ENCODE measurements at regions not wholly inside any gene's neighbourhood (a gene's known extent, or its start where the extent isn't known, plus 50 kb on each side); places are given as distances from the start of the nearest gene placed in this dataset.

DNA sequence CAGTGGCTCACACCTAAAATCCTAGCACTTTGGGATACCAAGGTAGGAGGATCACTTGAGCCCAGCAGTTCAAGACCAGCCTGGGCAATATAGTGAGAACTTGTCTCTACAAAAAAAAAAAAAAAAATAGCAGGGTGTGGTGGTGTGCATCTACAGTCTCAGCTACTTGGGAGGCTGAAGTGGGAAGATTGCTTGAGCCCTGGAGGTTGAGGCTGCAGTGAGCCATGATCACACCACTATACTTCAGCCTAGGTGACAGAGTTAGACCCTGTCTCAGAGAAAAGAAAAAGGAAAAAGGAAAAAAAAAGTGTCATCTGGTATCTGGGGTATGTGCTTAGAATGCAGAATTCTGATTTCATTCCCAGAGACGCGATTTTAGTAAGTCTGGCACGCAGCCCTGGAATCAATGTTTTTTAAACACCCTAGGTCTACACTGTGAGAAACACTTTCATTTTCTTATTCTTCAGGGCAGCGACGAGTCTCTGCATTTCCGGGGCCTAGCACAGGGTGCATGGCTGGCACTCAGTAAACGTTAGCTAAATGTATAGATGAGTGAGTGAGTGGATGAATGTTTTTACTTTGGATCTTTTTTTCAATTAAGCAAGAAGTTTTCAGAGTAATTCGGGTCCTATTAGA lies 243.8 kb upstream of the PWP1 start:
- no peak for ATAC-seq

DNA sequence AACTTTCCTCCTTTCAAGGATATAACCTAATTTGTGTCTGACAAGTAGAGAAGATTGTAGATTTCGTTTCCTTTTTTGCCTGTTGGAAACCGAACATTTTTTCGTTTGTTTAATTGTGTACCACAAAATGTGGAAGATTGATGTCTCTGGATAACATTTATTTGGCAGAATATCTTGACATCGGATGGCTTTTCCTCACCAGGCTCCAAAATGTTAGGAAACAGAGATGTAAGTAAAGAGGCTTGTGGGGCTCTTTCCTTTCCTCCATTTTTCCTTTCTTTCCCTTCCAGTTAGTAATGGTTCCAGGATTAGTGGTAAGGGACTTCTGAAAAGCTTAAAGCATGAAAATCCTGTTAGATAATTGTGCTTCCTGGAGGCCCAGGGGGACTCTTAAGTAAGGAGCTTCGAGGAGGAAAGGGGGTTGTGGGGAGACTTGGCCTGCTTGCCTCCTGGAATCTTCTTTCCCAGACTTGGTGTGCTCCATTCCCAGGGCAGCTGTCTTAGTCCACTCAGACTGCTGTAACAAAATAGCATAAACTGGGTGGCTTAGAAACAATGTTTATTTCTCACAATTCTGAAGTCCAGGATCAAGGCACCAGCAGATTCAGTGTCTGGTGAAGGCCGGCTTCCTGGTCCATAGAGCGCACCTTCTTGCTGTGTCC lies 243.1 kb upstream of the PWP1 start:
- ATAC-seq = no peak
- TF ChIP-seq ZNF8 (CRISPR knock-in tag; IDR thresholded peaks at IDR 0.05) = no peak
- TF ChIP-seq ZNF565 (CRISPR knock-in tag; conservative IDR thresholded peaks at IDR 0.05; ENCODE audit: low read depth) = no peak
- TF ChIP-seq TOX (CRISPR knock-in tag; IDR thresholded peaks at IDR 0.05; ENCODE audit: borderline replicate concordance) = no peak
- TF ChIP-seq ZFP30 (CRISPR knock-in tag; IDR thresholded peaks at IDR 0.05) = no peak
- TF ChIP-seq ESRRG (CRISPR knock-in tag; IDR thresholded peaks at IDR 0.05) = no peak
- no peak for TF ChIP-seq RARB (CRISPR knock-in tag; IDR thresholded peaks at IDR 0.05)
- TF ChIP-seq, protein P1, sequence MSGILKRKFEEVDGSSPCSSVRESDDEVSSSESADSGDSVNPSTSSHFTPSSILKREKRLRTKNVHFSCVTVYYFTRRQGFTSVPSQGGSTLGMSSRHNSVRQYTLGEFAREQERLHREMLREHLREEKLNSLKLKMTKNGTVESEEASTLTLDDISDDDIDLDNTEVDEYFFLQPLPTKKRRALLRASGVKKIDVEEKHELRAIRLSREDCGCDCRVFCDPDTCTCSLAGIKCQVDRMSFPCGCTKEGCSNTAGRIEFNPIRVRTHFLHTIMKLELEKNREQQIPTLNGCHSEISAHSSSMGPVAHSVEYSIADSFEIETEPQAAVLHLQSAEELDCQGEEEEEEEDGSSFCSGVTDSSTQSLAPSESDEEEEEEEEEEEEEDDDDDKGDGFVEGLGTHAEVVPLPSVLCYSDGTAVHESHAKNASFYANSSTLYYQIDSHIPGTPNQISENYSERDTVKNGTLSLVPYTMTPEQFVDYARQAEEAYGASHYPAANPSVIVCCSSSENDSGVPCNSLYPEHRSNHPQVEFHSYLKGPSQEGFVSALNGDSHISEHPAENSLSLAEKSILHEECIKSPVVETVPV (CRISPR knock-in tag; IDR thresholded peaks at IDR 0.05) = no peak
- no peak for TF ChIP-seq OSR1 (CRISPR knock-in tag; IDR thresholded peaks at IDR 0.05)
- TF ChIP-seq SNAI2 (CRISPR knock-in tag; IDR thresholded peaks at IDR 0.05) = no peak
- no peak for TF ChIP-seq ZFP3 (CRISPR knock-in tag; IDR thresholded peaks at IDR 0.05)
- TF ChIP-seq, protein P2, sequence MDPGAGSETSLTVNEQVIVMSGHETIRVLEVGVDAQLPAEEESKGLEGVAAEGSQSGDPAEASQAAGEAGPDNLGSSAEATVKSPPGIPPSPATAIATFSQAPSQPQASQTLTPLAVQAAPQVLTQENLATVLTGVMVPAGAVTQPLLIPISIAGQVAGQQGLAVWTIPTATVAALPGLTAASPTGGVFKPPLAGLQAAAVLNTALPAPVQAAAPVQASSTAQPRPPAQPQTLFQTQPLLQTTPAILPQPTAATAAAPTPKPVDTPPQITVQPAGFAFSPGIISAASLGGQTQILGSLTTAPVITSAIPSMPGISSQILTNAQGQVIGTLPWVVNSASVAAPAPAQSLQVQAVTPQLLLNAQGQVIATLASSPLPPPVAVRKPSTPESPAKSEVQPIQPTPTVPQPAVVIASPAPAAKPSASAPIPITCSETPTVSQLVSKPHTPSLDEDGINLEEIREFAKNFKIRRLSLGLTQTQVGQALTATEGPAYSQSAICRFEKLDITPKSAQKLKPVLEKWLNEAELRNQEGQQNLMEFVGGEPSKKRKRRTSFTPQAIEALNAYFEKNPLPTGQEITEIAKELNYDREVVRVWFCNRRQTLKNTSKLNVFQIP (CRISPR knock-in tag; IDR thresholded peaks at IDR 0.05; ENCODE audit: borderline replicate concordance, low read depth) = no peak
- TF ChIP-seq, protein P3, sequence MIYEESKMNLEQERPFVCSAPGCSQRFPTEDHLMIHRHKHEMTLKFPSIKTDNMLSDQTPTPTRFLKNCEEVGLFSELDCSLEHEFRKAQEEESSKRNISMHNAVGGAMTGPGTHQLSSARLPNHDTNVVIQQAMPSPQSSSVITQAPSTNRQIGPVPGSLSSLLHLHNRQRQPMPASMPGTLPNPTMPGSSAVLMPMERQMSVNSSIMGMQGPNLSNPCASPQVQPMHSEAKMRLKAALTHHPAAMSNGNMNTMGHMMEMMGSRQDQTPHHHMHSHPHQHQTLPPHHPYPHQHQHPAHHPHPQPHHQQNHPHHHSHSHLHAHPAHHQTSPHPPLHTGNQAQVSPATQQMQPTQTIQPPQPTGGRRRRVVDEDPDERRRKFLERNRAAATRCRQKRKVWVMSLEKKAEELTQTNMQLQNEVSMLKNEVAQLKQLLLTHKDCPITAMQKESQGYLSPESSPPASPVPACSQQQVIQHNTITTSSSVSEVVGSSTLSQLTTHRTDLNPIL (CRISPR knock-in tag; IDR thresholded peaks at IDR 0.05; ENCODE audit: low read depth) = no peak

More for the DNA sequence above, 243.8 kb upstream of the PWP1 start:
- no peak for TF ChIP-seq PPARA (CRISPR knock-in tag; IDR thresholded peaks at IDR 0.05; ENCODE audit: borderline replicate concordance)
- no peak for TF ChIP-seq RARB (CRISPR knock-in tag; IDR thresholded peaks at IDR 0.05)
- TF ChIP-seq OSR1 (CRISPR knock-in tag; IDR thresholded peaks at IDR 0.05) = no peak
- TF ChIP-seq, protein P4, sequence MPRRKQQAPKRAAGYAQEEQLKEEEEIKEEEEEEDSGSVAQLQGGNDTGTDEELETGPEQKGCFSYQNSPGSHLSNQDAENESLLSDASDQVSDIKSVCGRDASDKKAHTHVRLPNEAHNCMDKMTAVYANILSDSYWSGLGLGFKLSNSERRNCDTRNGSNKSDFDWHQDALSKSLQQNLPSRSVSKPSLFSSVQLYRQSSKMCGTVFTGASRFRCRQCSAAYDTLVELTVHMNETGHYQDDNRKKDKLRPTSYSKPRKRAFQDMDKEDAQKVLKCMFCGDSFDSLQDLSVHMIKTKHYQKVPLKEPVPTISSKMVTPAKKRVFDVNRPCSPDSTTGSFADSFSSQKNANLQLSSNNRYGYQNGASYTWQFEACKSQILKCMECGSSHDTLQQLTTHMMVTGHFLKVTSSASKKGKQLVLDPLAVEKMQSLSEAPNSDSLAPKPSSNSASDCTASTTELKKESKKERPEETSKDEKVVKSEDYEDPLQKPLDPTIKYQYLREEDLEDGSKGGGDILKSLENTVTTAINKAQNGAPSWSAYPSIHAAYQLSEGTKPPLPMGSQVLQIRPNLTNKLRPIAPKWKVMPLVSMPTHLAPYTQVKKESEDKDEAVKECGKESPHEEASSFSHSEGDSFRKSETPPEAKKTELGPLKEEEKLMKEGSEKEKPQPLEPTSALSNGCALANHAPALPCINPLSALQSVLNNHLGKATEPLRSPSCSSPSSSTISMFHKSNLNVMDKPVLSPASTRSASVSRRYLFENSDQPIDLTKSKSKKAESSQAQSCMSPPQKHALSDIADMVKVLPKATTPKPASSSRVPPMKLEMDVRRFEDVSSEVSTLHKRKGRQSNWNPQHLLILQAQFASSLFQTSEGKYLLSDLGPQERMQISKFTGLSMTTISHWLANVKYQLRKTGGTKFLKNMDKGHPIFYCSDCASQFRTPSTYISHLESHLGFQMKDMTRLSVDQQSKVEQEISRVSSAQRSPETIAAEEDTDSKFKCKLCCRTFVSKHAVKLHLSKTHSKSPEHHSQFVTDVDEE (CRISPR knock-in tag; IDR thresholded peaks at IDR 0.05) = no peak
- no peak for TF ChIP-seq ZC3H10 (CRISPR knock-in tag; IDR thresholded peaks at IDR 0.05)
- TF ChIP-seq ZNF565 (CRISPR knock-in tag; conservative IDR thresholded peaks at IDR 0.05; ENCODE audit: low read depth) = no peak
- no peak for TF ChIP-seq BACH2 (CRISPR knock-in tag; IDR thresholded peaks at IDR 0.05; ENCODE audit: borderline replicate concordance)
- TF ChIP-seq, protein P5, sequence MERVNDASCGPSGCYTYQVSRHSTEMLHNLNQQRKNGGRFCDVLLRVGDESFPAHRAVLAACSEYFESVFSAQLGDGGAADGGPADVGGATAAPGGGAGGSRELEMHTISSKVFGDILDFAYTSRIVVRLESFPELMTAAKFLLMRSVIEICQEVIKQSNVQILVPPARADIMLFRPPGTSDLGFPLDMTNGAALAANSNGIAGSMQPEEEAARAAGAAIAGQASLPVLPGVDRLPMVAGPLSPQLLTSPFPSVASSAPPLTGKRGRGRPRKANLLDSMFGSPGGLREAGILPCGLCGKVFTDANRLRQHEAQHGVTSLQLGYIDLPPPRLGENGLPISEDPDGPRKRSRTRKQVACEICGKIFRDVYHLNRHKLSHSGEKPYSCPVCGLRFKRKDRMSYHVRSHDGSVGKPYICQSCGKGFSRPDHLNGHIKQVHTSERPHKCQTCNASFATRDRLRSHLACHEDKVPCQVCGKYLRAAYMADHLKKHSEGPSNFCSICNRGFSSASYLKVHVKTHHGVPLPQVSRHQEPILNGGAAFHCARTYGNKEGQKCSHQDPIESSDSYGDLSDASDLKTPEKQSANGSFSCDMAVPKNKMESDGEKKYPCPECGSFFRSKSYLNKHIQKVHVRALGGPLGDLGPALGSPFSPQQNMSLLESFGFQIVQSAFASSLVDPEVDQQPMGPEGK (CRISPR knock-in tag; IDR thresholded peaks at IDR 0.05; ENCODE audit: borderline replicate concordance) = no peak
- no peak for TF ChIP-seq TCF4 (CRISPR knock-in tag; IDR thresholded peaks at IDR 0.05; ENCODE audit: borderline replicate concordance)
- TF ChIP-seq ZNF70 (CRISPR knock-in tag; IDR thresholded peaks at IDR 0.05) = no peak
- TF ChIP-seq GLIS3 (CRISPR knock-in tag; IDR thresholded peaks at IDR 0.05) = no peak
- no peak for TF ChIP-seq SNAI2 (CRISPR knock-in tag; IDR thresholded peaks at IDR 0.05)
- no peak for TF ChIP-seq ARNTL (CRISPR knock-in tag; IDR thresholded peaks at IDR 0.05; ENCODE audit: borderline replicate concordance, low read depth)
- no peak for TF ChIP-seq TOX (CRISPR knock-in tag; IDR thresholded peaks at IDR 0.05; ENCODE audit: borderline replicate concordance)
- TF ChIP-seq ZNF8 (CRISPR knock-in tag; IDR thresholded peaks at IDR 0.05) = no peak
- TF ChIP-seq, protein P2 (CRISPR knock-in tag; IDR thresholded peaks at IDR 0.05; ENCODE audit: borderline replicate concordance, low read depth) = no peak
